NOMO-1 (cell line): ENCODE measurements at regions not wholly inside any gene's neighbourhood (a gene's known extent, or its start where the extent isn't known, plus 50 kb on each side); places are given as distances from the start of the nearest gene placed in this dataset.
A peak's percentile ranks its signal among the peaks of the same experiment; 100 is the strongest.

Experiments
- DNase-seq, 2 experiments: peaks; one replicate each; lab custom pipeline; 2025; ENCODE audit not compliant: unreplicated experiment in 2 of 2; lab: John Stamatoyannopoulos, UW

GRCh38 chr5:57338868-57339340 lies 143.7 kb downstream of the ACTBL2 start:
- no peak for DNase-seq

GRCh38 chr5:57338068-57338867 lies 144.3 kb downstream of the ACTBL2 start:
- DNase-seq: peak; percentile 36 to 39

GRCh38 chr5:57335092-57335660 lies 147.4 kb downstream of the ACTBL2 start:
- no peak for DNase-seq

GRCh38 chr5:57334475-57334874 lies 148.1 kb downstream of the ACTBL2 start:
- no peak for DNase-seq

GRCh38 chr5:57332361-57332760 lies 150.2 kb downstream of the ACTBL2 start:
- DNase-seq: no peak

- no peak for DNase-seq
These were observed 153.9 kb downstream of the GPBP1 start for GRCh38 chr5:57327561-57328367.

GRCh38 chr5:57325678-57326397 lies 152.0 kb downstream of the GPBP1 start:
- no peak for DNase-seq

- DNase-seq: no peak
These were observed 151.0 kb downstream of the GPBP1 start for GRCh38 chr5:57324861-57325260.

- no peak for DNase-seq
These were observed 150.3 kb downstream of the GPBP1 start for GRCh38 chr5:57324181-57324580.

GRCh38 chr5:57320582-57320981 lies 146.7 kb downstream of the GPBP1 start:
- no peak for DNase-seq

GRCh38 chr5:57319628-57320027 lies 145.8 kb downstream of the GPBP1 start:
- DNase-seq: no peak

GRCh38 chr5:57318251-57318650 lies 144.4 kb downstream of the GPBP1 start:
- no peak for DNase-seq

- no peak for DNase-seq
These were observed 143.5 kb downstream of the GPBP1 start for GRCh38 chr5:57317341-57317740.

GRCh38 chr5:57316798-57317327 lies 143.0 kb downstream of the GPBP1 start:
- no peak for DNase-seq

- DNase-seq: no peak
These were observed 142.1 kb downstream of the GPBP1 start for GRCh38 chr5:57315941-57316340.
